ENCODE measurements at regions not wholly inside any gene's neighbourhood (a gene's known extent, or its start where the extent isn't known, plus 50 kb on each side); places are given as distances from the start of the nearest gene placed in this dataset.

DNA sequence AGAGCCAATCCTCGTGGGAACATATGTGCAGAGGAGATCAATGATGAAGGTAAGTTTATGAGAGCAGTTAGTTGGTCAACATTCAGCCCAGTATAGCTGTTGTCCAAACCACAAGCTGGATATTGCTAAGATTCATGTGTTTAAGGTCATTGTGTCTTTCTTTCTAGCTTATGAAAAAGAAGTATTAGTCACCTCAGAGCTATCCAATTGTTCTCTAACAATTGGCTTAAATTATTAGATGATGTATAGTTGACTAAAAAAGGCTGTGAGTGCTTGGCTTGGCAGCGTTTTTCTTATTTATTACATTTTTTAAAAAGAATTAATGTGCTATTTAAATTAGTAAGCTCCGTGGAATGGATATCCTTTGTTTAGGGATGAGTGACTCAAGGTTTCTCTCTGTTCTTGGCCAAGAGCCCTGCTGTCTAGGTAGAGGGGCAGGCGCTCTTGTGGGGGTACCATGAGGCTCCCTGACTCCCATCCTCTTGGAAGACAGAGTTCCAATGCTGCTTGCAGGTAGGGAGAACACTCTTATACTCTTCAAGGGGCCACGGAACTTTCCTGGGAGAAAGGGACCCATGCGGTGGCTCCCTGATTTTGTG, 487.4 kb downstream of the IRX1 start:
- no peak for DNase-seq

- no peak for DNase-seq
Observed at GRCh38 chr5:4083591-4084337, 488.1 kb downstream of the IRX1 start.

DNA sequence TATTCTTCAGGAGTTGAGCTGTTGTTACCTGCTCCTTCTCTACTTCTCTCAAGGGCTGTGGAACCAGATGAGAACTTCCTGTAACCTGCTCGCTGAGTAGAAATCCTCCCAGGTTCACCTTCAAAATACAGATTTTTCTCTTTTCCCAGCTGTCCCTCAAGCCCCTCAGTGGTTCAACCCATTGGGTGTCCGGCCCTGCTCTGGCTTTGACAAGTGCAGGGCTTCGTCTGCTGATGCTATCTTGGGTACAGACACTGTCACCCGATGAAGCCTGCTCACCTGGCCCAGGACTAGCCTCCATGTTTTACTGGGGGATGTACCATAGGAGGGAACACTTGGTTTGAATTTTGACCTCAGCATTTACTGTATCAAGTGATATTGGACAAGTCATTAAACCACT, 490.4 kb downstream of the IRX1 start:
- DNase-seq, result no peak

- no peak for DNase-seq
Observed at GRCh38 chr5:4087110-4087509, 491.5 kb downstream of the IRX1 start.

GRCh38 chr5:4089087-4089486, 493.5 kb downstream of the IRX1 start:
- no peak for DNase-seq

GRCh38 chr5:4093236-4093635, 497.6 kb downstream of the IRX1 start:
- DNase-seq, result no peak

GRCh38 chr5:4093970-4094369, 498.3 kb downstream of the IRX1 start:
- DNase-seq, result no peak

DNA sequence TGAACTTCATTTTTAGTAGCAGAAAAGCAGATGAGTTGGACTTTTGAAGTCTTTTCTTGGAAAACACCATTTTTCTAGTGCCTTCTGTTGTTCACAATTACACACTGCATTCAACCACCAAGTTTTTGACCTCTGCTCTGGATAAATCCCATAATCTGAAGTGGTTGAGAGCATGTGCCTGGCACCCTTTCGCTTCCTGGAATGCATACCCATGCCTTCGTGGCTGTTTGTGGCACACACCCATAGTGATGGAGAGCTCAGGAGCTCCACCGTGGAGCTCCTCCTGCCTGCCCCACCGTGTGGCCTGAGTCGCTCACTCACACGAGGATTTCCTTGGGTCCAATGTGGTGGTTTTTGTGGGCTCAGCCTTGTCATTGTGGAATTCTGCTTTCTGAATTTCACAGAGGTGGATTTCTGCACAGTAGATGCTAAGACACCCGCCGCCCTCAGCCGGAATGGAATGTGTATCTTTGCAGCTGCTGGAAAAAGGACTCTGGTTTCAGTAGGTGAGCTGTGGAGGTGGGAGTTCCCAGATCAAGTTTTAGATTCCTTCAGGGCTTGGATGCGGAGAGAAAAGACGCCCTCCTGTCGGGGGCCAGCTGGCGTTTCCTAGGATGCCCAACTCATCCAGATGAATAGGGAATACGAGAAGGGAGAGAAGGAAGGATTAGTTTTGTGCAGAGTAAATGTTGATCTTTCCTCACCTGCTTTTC, 500.4 kb downstream of the IRX1 start:
- no peak for DNase-seq

DNA sequence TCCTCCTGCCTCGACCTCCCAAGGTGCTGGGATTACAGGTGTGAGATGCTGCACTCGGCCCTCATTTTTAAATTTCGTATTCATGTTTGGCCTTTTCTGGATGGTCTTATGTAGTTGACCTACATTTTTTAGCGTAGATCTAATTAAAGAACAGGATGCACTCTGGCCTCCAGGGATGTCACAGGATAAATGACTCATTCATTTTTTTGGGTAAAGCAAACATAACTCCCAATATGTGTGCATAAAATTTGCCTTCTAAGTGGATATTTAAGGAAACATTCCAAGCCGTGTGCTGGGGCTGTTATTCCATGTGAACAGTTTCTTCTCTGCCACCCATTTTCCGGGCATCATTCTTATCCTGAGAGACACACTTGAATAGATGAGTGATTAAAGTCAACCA, 501.6 kb downstream of the IRX1 start:
- DNase-seq, result no peak

GRCh38 chr5:4098226-4098625, 502.6 kb downstream of the IRX1 start:
- DNase-seq, result no peak

GRCh38 chr5:4099386-4099785, 503.8 kb downstream of the IRX1 start:
- DNase-seq, result no peak

DNA sequence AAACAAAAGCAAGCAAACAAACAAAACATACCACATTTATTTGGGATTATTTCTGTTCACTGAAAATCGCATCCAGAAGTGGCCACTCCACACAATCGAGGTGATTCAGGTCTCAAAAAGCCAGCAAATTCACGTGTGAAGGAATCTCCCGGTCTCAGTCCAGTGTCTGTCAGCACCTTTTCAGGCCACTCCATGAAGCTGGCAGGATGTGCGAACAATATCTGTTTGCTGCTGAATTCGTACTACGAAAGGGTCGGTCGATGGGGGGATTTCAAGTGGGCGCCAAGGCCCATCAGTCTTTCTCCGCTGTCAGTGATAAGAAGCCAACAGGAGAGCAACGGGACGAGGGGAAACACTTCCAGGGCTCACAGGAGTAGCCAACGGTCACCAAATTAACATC, 505.1 kb downstream of the IRX1 start:
- no peak for DNase-seq

GRCh38 chr5:4101189-4101588, 505.6 kb downstream of the IRX1 start:
- DNase-seq, result no peak

DNA sequence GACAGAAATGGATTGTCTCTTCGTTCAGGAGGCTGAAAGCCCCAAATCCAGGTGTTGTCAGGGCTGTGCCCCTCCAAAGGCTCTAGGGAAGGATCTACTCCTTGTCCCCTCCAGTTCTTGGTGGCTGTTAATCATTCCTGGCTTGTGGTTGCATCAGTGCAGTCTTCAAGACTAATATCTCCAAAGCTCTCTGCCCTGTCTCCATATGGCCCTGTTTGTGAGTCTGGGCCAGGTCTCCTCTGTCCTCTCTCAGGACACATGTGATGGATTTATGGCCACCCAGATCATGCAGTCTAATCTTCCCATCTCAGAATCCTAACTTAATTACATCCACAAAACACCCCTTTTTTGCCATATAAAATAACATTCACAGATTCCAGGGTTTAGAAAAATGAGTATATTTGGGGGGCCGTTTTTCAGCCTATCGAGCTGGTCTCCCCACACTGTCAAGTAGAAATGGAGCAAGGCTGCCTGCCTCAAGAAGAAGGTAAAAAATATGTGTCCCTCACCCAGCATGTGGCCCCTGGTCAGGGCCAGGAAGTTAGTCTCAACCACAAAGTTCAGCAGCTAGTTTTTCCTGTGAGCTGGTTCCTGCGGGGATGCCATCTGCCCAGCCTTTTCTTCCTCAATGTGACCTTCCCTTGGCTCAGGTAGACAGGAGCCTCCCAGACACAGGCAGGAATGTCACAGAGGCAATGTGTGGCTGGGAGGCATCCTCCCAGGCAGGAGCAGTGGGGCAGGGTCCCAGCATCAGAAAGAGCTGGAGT, 509.4 kb downstream of the IRX1 start:
- no peak for DNase-seq

- DNase-seq, result no peak
Observed at GRCh38 chr5:4108690-4109089, 513.1 kb downstream of the IRX1 start.

- DNase-seq, result no peak
Observed at GRCh38 chr5:4113426-4113825, 517.8 kb downstream of the IRX1 start.

GRCh38 chr5:4113905-4114304, 518.3 kb downstream of the IRX1 start:
- DNase-seq, result no peak

GRCh38 chr5:4114452-4114851, 518.8 kb downstream of the IRX1 start:
- no peak for DNase-seq

DNA sequence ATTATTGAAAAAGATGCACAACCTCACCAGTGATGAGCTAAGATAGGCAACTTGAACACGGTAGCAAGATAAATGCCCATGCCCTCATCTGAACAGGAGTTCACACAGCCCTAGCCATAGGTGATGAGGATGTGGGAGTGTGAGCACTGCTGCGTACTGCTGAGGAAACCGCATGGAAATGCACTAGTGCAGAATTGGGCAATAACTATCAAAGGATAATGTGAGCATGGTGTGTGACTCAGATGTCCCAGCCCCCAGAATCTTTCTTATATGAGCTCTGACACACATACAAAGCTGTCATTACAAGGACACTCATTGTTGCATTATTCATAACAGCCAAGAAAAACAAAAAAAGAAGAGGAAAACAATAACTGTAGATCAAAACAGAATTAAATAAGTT, 521.2 kb downstream of the IRX1 start:
- no peak for DNase-seq

- DNase-seq, result no peak
Observed at GRCh38 chr5:4124221-4124970, 528.8 kb downstream of the IRX1 start.

DNA sequence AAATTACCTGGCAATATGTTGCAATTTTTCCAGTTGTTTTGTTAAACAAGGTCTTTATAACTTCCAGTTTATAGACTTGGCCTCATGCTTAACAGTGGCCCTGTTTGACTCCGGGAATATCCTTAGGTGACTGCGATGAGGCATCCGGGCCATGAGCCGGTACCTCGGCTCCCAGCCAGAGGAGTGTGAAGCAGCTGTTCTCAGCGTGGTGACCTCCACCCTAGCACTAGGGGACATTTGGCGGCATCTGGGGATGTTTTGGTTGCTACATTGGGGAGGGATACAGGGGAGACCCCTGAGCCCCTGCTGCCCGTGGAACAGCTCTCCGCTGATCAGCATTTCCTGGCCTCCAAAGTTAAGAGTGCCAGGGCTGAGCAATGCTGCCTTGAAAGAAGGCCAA, 533.4 kb downstream of the IRX1 start:
- no peak for DNase-seq

- DNase-seq, result no peak
Observed at GRCh38 chr5:4129523-4129922, 533.9 kb downstream of the IRX1 start.

DNA sequence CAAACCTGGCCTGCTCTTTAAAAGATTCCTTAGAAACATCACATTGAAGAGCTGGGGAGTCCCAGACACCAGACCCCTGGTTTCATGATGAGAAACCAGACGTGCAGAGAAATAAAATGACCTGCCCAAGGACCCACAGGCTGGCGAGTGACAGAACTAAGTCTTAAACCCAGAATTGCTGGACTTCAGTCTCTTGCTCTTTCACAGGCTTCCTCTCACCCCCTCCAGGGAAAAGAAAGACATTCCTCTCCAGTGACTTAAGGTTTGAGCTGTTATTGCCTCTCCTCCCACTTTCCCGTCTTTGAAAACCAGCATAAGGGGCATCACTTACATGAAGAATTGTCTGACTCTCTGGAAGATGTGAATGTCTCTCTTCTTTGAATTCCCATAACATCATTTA, 535.2 kb downstream of the IRX1 start:
- DNase-seq, result no peak
